Stimulated activated CD8-positive, alpha-beta memory T cell treated with anti-CD3 and anti-CD28 coated beads, Interleukin-4, amount 100 ng/mL, for 48 hours (primary cell): ENCODE measurements at regions not wholly inside any gene's neighbourhood (a gene's known extent, or its start where the extent isn't known, plus 50 kb on each side); places are given as distances from the start of the nearest gene placed in this dataset.
A peak's percentile ranks its signal among the peaks of the same experiment; 100 is the strongest.

Source experiments
- DNase-seq: peaks from one replicate; pipeline ENCODE4 v3.0.0-alpha.2; 2020

DNA sequence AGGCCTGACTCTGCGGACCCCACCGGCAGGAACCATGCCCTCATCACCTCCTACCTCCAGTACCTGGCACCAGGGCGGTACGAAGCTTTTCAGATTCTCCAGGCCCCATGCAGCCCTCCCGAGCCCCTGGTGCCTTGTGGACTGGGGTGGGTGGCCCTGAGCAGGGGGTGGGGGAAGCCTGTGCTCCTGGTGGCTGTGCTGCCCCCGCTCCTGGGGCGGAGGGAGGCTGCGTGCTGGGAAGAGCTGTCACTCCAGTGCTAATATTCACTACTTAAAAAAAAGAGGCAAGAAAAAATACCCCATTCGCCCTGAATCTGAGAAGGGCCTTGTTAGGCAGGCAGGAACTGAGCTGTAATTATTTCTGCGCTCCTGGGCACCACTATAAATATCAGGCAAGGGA, 111.8 kb downstream of the ENGASE start:
- no peak for DNase-seq

DNA sequence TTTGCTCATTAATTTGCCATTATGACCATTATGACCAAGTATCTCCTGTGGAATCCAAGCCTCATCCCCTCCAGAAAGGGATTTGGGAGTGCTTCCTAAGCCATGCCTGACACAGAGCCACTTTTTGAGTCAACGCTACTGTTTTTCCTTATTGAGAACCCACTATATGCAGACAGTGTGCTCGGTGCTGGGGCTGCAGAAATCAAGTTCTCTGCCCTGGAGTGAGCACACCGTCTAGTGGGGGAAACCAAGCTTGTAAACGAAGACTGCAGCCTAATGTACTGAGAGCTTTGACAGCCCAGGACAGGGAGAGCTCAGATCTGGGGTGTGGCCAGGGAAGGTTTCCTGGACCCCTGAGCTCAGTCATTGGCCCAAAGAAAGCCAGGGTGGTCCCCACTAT, 111.0 kb downstream of the ENGASE start:
- no peak for DNase-seq

GRCh38 chr17:79184219-79184618, 109.6 kb downstream of the ENGASE start:
- DNase-seq, result no peak

DNA sequence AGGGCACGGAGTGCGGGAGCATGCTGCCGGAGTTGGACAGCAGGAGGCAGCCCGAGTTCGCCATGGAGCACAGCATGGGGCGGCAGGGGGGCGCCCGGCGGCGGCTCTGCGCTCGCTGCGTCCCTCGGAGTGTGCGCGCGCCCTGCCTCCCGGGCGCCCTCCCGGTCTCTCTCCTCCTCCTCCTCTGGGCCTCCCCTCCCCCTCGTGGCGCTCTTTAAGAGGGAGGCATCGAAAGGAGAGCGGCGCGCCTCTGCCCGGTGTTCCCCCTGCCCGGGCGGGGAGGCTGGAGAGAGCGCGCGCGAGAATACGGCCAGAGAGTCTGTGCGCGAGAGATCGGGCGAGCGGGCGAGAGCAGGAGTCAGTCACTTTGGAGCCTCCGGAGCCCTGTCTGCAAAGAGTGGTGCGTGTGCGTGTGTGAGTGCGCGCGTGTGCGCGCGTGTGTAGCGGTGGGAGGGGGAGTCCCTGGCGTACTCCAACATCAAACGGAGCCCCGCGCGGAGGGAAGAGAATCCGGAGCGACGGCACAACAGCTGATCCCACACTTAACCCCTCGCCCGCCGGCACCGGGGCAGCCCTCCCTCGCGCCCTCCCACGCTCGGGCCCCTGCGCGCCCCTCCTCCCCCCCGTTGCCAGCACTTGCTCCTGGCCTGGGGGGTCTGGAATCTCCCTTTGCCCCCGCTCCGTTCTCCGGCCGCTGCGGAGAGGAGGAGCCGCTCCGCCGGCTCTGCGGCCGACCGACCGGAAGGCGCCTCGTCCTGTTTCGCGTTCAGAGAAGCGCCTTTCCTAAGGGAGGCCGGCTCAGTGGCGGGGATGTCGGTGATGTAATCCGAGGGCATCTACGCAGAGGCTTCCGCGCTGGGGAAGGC, 108.9 kb downstream of the ENGASE start:
- DNase-seq, result peak; percentile 27

DNA sequence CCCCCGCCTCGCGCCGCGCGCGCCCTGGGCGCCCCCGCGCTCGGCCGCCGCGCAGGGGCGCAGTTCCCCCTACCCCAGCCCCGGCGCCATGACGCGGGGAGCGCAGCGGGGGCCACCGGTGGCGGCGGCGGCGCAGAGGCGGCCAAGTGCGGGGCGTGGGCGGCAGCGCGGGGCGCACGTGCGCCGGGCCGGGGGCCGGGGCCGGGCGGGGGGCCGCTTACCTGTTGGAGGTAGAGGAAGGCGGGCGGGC, 108.3 kb downstream of the ENGASE start:
- no peak for DNase-seq

DNA sequence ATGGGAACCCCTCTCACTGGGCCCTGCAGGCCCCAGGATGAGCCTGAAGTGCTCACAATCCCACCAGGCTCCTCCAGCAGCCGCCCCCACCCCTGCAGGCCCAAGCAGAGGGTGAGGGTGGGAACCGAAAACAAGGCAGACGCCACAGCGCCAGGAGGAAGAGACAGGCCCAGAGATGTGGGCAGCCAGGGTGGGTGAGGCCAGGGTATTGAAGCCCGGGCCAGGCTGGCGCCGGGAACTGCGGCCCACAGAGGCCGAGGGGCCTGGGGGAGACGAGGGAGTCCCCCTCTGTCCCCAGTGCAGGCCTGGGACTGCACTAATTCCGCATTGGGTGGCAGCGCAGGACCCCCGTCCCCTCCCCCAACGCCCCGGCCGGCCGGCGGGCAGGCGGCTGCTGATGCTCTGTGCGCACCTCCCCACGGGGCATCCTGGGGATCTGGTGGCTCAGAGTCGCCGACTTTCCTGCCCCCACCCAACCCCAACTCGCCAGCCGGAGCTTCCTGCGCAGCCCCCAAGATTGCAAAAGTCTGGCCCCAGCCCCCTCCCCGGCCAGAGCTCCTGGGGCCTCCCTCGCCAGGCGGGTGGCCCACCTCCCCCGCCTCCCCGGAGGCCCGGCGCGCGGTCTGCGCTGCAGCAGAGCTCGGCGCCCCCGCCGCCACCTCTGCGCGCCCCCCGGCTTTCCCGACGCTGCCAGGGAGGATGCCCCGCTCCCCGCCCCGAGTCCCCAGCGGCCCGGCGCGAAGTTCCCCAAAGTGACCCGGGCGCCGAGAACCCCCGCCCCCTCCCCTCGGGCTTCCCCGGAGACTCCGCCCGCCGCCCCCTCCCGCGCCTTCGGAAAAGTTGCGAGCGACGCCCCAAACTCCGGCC, 107.8 kb downstream of the ENGASE start:
- no peak for DNase-seq

- no peak for DNase-seq
Observed at GRCh38 chr17:79180358-79181005, 105.9 kb downstream of the ENGASE start.

- no peak for DNase-seq
Observed at GRCh38 chr17:79179334-79179733, 104.7 kb downstream of the ENGASE start.

GRCh38 chr17:79177877-79178276, 103.3 kb downstream of the ENGASE start:
- no peak for DNase-seq

DNA sequence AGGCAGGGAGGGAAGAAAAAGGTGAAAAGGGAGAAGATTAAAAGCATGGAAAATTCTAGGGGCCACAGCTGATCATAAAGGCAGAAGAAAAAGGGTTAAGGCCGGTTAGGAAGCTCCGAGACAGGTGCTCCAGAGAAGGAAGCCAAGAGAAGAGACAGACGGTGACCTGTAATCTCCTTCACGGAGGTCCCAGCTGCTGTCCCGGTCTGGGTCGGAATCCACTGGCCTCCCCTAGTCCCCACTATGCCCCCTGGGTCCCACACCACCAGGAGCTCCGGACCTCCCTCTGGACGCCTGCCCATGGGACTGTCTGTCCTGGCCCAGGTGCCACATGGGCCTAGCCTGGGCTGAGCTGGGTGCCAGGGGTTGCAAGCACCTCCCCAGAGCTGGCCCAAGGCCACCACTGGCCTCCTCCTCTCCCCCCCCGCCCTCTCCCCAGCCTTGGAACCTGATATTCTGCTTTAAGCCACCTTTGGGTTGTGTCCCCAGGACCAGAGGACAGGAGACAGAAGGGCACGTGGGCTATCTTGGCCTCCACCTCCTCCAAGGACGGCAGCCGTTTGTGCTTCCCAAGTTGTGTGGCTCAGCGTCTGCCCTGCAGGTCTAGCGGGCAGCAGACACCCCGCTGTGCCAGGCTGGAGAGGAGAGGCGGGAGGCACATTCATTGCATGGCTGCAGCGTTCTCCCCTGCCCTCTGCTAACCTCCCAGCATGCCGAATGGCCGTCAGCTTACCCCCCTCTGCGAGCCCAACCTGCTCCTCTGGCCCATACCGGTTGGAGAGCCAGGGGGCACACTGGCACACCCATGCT, 102.4 kb downstream of the ENGASE start:
- no peak for DNase-seq

- DNase-seq, result no peak
Observed at GRCh38 chr17:79174905-79175856, 100.6 kb downstream of the ENGASE start.

DNA sequence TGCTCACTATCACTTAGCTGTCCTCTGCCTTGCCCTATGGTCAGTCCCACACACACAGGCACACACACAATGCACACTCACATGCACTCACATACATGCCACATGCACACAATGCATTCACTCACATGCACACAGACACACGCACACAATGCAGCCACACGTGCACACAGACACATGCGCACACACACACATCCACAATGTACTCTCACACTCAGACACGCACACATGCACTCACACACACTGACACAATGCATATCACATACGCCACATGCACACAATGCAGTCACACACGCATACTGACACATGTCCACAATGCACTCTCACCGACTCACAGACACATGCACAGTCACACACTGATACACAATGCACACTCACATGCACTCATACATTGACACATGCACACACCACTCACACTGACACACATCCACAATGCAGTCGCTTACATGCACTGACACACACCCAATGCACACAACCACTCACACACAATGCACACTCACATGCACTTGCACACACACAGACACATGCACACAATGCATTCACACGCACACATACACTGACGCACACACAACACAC, 99.7 kb downstream of the ENGASE start:
- DNase-seq, result no peak

DNA sequence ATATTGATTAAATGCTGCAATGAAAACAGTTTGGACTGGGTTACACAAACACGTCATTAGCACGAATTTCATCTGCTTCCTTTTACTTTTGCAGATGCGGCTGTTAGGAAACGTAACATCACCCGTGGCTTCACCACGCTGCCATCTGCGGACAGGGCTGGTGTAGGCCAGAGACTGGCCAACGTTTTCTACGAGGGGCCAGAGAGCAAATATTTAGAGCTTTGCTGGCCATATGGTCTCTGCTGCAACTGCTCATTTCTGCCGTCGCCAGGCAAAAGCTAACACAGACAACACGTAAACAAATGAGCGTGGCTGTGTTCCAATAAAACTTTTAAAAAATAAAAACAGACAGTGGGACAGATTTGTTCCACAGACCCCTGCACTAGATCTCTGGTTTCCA, 96.6 kb downstream of the ENGASE start:
- no peak for DNase-seq

DNA sequence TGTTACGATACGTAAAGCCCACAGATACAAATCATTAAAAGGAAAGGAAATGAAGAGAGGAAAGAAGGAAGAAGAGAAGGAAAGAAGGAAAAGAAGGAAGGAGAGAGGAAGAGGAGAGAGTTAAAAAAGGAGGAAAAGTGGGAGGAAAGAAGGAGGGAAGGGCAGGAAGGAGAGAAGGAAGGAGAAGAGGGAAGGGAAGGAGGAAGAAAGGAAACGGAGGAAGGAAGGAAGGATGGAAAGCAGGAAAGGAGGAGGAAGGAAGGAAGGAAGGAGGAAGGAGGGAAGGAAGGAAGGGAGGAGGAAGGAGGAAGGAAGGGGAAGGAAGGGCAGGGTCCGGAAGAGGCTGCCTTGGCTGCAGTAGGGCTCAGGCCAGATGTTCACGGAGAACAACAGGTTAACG, 95.2 kb downstream of the ENGASE start:
- DNase-seq, result no peak

DNA sequence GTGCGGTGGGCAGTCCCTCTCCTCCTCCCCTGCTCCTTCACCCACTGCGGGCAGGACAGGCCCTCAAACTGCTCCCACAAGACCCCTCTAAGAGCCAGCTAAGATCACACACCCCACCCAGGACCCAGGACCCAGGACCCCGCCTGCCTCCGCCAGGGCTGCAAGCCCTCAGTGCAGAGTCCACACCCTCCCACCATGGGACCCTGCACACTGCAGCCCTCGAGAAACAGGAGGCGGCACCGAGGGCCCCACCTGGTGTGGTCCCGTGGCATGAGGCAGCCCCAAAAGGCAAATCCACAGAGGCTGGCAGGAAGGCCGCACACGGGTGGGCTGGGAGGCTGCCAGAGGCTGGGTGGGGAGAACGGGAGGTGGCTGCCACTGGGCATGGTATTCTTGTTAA, 94.7 kb downstream of the ENGASE start:
- DNase-seq, result no peak

DNA sequence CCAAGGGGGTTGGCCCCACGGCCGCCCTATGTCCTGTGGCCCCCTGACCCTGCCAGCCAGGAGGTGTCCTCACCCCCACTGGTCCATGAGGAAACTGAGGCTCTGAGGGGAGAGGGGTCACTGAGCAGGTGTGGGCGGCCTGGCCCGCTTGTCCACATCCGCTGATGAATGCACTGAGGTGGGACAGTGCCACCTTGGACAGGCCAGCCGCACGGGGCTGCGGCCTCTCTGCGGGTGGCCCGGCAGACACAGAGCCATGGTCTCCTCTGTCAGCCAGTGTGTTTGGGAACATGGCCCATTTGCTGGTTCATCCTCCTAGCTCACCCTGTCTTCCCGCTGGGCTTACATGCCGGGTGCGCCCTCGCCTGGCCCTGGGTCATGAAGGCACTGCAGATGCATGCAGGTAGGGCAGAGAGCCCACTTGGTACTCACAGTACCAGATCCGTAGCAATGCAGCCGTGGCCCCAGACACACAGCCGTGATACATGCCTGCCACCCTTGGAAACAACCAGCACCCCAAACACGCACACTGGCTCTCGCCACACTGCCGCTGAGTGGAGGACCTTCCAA, 93.9 kb downstream of the ENGASE start:
- DNase-seq, result no peak

- no peak for DNase-seq
Observed at GRCh38 chr17:79167486-79167885, 92.9 kb downstream of the ENGASE start.

DNA sequence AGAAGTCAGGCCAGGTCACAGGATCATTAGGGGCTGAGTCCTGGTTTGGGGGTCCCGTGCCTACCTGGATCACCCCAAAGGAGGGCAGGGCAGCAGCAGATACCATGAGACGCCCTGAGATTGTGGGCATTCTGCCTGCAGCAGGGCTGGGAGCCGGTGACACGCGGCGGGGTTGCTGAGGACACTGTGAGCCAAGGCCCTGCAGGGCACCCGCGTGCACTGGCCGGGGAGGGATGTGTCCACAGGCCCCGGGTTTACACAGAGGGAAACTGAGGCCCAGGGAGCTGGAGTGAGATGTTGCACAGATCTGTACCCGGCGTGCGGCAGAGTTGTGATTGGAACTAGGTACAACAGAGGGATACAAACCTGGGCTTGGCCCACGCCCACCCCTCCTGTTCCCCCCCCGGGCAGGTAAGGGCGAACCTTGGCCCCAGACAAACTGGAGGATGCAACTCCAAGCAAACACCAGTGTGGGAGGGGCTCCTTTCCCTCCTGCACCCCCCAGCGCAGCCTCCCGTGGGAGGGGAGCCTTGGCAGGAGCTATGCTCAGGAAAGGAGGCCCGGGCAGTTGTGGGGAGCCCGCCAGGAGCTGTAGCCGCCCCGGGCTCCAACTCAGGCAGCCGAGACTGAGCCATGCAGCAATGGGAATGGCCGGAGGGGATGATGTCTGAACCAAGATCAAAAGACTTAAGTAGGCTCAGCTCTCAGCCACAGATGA, 91.3 kb downstream of the ENGASE start:
- no peak for DNase-seq

DNA sequence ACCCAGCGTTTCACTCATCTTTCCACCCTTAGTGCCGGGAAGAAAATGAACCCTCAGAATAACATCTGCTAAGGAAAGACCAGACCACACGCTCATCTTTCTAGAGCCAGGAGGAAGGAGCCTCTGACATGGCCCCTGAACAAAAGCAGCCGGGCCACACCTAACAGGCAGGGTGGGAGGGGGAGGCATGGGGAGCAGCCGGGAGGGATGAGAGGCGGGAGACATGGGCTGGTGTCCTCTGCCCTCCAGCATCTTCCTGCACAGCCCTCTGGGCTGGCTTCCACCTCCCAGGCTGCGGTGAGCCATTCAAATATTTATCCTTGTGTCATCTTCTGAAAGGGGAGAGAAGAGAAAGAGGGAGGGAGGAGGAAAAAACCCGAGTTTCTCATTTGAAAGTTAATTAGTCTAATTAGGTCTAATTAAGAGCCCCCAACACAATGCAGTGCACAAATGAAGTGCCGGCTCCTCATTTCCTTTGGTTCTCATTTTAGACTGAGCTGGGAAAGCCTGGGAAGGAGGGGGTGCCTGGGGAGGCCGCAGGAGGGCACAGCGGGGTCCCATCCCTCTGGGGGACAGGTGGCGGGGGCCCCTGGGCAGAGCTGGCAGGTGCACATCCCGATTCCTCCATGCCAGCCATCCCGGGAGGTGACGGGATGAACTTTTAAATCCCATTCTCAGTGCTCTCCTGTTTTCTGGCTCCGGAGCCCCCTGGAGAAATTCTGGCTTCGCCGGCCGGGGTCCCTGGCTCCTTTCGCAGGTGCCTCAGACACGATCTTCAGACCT, 90.5 kb downstream of the ENGASE start:
- no peak for DNase-seq

DNA sequence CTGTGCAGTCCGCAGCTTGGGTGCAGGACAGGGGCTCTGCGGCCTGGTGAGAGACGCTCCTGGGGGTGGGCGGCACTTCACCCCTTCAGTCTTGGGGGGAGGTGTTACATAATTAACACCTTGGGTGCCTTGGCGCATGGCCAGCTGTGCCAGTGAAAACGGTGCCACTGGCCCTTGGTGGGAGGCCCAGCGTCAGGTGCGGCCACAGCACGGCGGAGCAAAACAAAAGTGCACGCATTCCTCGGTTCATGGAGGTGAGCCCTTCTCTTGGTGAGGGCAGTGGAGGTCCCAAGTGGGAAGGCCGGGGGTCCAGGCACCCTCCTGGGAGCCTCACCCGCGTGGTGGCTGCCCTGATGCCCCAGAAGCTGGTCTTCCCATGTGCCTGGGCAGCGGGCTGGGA, 89.8 kb downstream of the ENGASE start:
- DNase-seq, result no peak
